GM18502 (cell line): ENCODE measurements at regions not wholly inside any gene's neighbourhood (a gene's known extent, or its start where the extent isn't known, plus 50 kb on each side); places are given as distances from the start of the nearest gene placed in this dataset.

Experiments
- ATAC-seq: cut with Tn5 transposase; IDR thresholded peaks from one replicate; pipeline ENCODE4 v1.9.1; 2021; ENCODE audit warnings: mild to moderate bottlenecking; ENCODE audit not compliant: unreplicated experiment, poor library complexity

- no peak for ATAC-seq
These were observed 366.7 kb downstream of the PCDH7 start for GRCh38 chr4:31086756-31087330.

- ATAC-seq: no peak
These were observed 368.5 kb downstream of the PCDH7 start for GRCh38 chr4:31088600-31089230.

GRCh38 chr4:31089815-31090214, 369.6 kb downstream of the PCDH7 start:
- ATAC-seq: no peak

GRCh38 chr4:31094474-31094873, 374.3 kb downstream of the PCDH7 start:
- ATAC-seq: no peak

GRCh38 chr4:31097999-31098398, 377.8 kb downstream of the PCDH7 start:
- no peak for ATAC-seq

- no peak for ATAC-seq
These were observed 380.4 kb downstream of the PCDH7 start for GRCh38 chr4:31100536-31100935.

- no peak for ATAC-seq
These were observed 383.9 kb downstream of the PCDH7 start for GRCh38 chr4:31104043-31104442.

GRCh38 chr4:31104577-31104976, 384.4 kb downstream of the PCDH7 start:
- ATAC-seq: no peak

GRCh38 chr4:31106419-31106818, 386.2 kb downstream of the PCDH7 start:
- no peak for ATAC-seq

GRCh38 chr4:31107362-31107761, 387.2 kb downstream of the PCDH7 start:
- ATAC-seq: no peak

- no peak for ATAC-seq
These were observed 388.6 kb downstream of the PCDH7 start for GRCh38 chr4:31108762-31109161.

- no peak for ATAC-seq
These were observed 391.6 kb downstream of the PCDH7 start for GRCh38 chr4:31111790-31112189.

GRCh38 chr4:31114816-31115215, 394.6 kb downstream of the PCDH7 start:
- ATAC-seq: no peak

- ATAC-seq: no peak
These were observed 403.9 kb downstream of the PCDH7 start for GRCh38 chr4:31124008-31124585.

GRCh38 chr4:31125061-31125460, 404.9 kb downstream of the PCDH7 start:
- no peak for ATAC-seq

GRCh38 chr4:31125496-31125895, 405.3 kb downstream of the PCDH7 start:
- no peak for ATAC-seq

GRCh38 chr4:31126881-31127398, 406.8 kb downstream of the PCDH7 start:
- no peak for ATAC-seq

GRCh38 chr4:31130930-31131329, 410.8 kb downstream of the PCDH7 start:
- ATAC-seq: no peak

- ATAC-seq: no peak
These were observed 414.6 kb downstream of the PCDH7 start for GRCh38 chr4:31134720-31135119.

GRCh38 chr4:31139767-31140166, 419.6 kb downstream of the PCDH7 start:
- ATAC-seq: no peak

- no peak for ATAC-seq
These were observed 421.1 kb downstream of the PCDH7 start for GRCh38 chr4:31141095-31141831.
